ENCODE measurements at regions not wholly inside any gene's neighbourhood (a gene's known extent, or its start where the extent isn't known, plus 50 kb on each side); places are given as distances from the start of the nearest gene placed in this dataset.

GRCh38 chr2:198909525-198910267, 548.0 kb downstream of the SATB2 start:
- TF ChIP-seq YY1 (IDR thresholded peaks at IDR 0.05; ENCODE audit: insufficient read depth, insufficient read length) (no peak), ZNF274 (IDR thresholded peaks at IDR 0.05; ENCODE audit: low read depth, low read length) (no peak), SUZ12 (IDR thresholded peaks at IDR 0.05; ENCODE audit: extremely low read depth, insufficient read depth, insufficient read length) (no peak)
